RPMI8226 (cell line): ENCODE measurements at regions not wholly inside any gene's neighbourhood (a gene's known extent, or its start where the extent isn't known, plus 50 kb on each side); places are given as distances from the start of the nearest gene placed in this dataset.
A peak's percentile ranks its signal among the peaks of the same experiment; 100 is the strongest.

Experiments
- DNase-seq: peaks from one replicate; pipeline ENCODE4 v3.0.0-alpha.2; 2015

- no peak for DNase-seq
Observed at GRCh38 chr16:86018941-86019340, 120.0 kb downstream of the IRF8 start.

- peak; percentile 17 for DNase-seq
Observed at GRCh38 chr16:86019446-86020047, 120.6 kb downstream of the IRF8 start.

GRCh38 chr16:86020971-86021370 lies 122.0 kb downstream of the IRF8 start:
- DNase-seq: no peak

- DNase-seq: no peak
Observed at GRCh38 chr16:86022381-86022960, 123.5 kb downstream of the IRF8 start.

- DNase-seq: no peak
Observed at GRCh38 chr16:86024210-86024609, 125.2 kb downstream of the IRF8 start.

- no peak for DNase-seq
Observed at GRCh38 chr16:86025706-86026105, 126.7 kb downstream of the IRF8 start.

GRCh38 chr16:86026171-86026910 lies 127.4 kb downstream of the IRF8 start:
- no peak for DNase-seq

GRCh38 chr16:86026916-86027315 lies 128.0 kb downstream of the IRF8 start:
- DNase-seq: no peak

GRCh38 chr16:86027373-86028126 lies 128.6 kb downstream of the IRF8 start:
- DNase-seq: no peak

GRCh38 chr16:86029131-86029741 lies 130.3 kb downstream of the IRF8 start:
- no peak for DNase-seq

- DNase-seq: no peak
Observed at GRCh38 chr16:86030116-86030515, 131.2 kb downstream of the IRF8 start.

GRCh38 chr16:86031141-86031678 lies 132.2 kb downstream of the IRF8 start:
- no peak for DNase-seq

- no peak for DNase-seq
Observed at GRCh38 chr16:86033016-86033474, 134.1 kb downstream of the IRF8 start.

GRCh38 chr16:86033971-86034370 lies 135.0 kb downstream of the IRF8 start:
- no peak for DNase-seq

GRCh38 chr16:86034421-86034919 lies 135.5 kb downstream of the IRF8 start:
- DNase-seq: no peak

GRCh38 chr16:86035906-86036305 lies 136.9 kb downstream of the IRF8 start:
- no peak for DNase-seq

- DNase-seq: no peak
Observed at GRCh38 chr16:86037999-86038925, 139.3 kb downstream of the IRF8 start.

- no peak for DNase-seq
Observed at GRCh38 chr16:86038926-86039310, 140.0 kb downstream of the IRF8 start.

GRCh38 chr16:86039606-86040005 lies 140.6 kb downstream of the IRF8 start:
- no peak for DNase-seq

- no peak for DNase-seq
Observed at GRCh38 chr16:86040496-86040895, 141.5 kb downstream of the IRF8 start.

GRCh38 chr16:86041215-86041614 lies 142.3 kb downstream of the IRF8 start:
- DNase-seq: no peak
